ENCODE measurements at regions not wholly inside any gene's neighbourhood (a gene's known extent, or its start where the extent isn't known, plus 50 kb on each side); places are given as distances from the start of the nearest gene placed in this dataset.

GRCh38 chr12:47602325-47602724 lies 103.5 kb downstream of the RPAP3 start (continued):
- TF ChIP-seq JUNB (IDR thresholded peaks at IDR 0.05; ENCODE audit: unreplicated experiment) = no peak
- no peak for TF ChIP-seq EZH2phosphoT487 (IDR thresholded peaks at IDR 0.05; ENCODE audit: unreplicated experiment)
- TF ChIP-seq, protein P1, sequence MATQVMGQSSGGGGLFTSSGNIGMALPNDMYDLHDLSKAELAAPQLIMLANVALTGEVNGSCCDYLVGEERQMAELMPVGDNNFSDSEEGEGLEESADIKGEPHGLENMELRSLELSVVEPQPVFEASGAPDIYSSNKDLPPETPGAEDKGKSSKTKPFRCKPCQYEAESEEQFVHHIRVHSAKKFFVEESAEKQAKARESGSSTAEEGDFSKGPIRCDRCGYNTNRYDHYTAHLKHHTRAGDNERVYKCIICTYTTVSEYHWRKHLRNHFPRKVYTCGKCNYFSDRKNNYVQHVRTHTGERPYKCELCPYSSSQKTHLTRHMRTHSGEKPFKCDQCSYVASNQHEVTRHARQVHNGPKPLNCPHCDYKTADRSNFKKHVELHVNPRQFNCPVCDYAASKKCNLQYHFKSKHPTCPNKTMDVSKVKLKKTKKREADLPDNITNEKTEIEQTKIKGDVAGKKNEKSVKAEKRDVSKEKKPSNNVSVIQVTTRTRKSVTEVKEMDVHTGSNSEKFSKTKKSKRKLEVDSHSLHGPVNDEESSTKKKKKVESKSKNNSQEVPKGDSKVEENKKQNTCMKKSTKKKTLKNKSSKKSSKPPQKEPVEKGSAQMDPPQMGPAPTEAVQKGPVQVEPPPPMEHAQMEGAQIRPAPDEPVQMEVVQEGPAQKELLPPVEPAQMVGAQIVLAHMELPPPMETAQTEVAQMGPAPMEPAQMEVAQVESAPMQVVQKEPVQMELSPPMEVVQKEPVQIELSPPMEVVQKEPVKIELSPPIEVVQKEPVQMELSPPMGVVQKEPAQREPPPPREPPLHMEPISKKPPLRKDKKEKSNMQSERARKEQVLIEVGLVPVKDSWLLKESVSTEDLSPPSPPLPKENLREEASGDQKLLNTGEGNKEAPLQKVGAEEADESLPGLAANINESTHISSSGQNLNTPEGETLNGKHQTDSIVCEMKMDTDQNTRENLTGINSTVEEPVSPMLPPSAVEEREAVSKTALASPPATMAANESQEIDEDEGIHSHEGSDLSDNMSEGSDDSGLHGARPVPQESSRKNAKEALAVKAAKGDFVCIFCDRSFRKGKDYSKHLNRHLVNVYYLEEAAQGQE (IDR thresholded peaks at IDR 0.05; ENCODE audit: unreplicated experiment) = no peak

DNA sequence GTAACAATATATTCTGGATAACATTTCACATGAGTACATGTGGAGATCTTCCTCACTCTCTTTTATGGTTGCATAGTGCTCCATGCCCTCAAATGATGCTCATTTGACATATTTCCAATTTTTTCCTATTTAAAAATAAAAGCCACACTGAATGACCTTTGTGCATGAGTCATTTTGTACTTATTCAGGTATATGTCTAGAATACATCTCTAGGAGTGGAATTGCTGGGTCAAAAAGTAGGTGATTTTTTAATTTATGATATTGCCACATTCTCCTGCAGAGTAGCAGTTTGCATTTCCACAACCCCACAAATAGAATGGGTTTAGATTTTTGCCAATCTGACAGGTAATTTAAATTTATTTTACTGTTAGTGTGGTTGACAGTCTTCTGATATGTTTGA lies 104.8 kb downstream of the RPAP3 start:
- no peaks in the 10 kb centered on the region for H3K4me1 Mint-ChIP-seq
- ATAC-seq (no peak), DNase-seq (ENCODE audit: low spot score) (no peak)
- no peaks in the 10 kb centered on the region for H3F3A ChIP-seq (replicated peaks; ENCODE audit: low read depth)
- H4K20me1 ChIP-seq (replicated peaks; ENCODE audit: insufficient read depth) = no peaks in the 10 kb centered on the region
- no peak overlapping the region for H3K4me3 Mint-ChIP-seq
- H3K27me3 ChIP-seq (ENCODE audit: insufficient read depth) = no peaks in the 10 kb centered on the region
- H3K27me3 Mint-ChIP-seq (ENCODE audit: insufficient read depth, low read depth, poor library complexity) = no peaks in the 10 kb centered on the region
- H3K36me3 ChIP-seq (ENCODE audit: insufficient read depth) = no peaks in the 10 kb centered on the region
- no peaks in the 10 kb centered on the region for H3K9me2 ChIP-seq (ENCODE audit: insufficient read depth)
- H3K4me3 ChIP-seq = no peak overlapping the region
- H3K9me3 Mint-ChIP-seq = peaks cover 17% of the 10 kb centered on the region
- no peak overlapping the region for H2AFZ ChIP-seq
- H3K27ac Mint-ChIP-seq = no peak overlapping the region
- H3K27ac ChIP-seq (ENCODE audit: low read depth) = no peak overlapping the region
- no peaks in the 10 kb centered on the region for H3K4me1 ChIP-seq (ENCODE audit: insufficient read depth)
- no peak overlapping the region for H3K4me2 ChIP-seq
- H3K79me2 ChIP-seq (replicated peaks; ENCODE audit: insufficient read depth) = no peaks in the 10 kb centered on the region
- peaks cover 11% of the 10 kb centered on the region for H3K36me3 Mint-ChIP-seq (ENCODE audit: low read depth)
- TF ChIP-seq, protein P2, sequence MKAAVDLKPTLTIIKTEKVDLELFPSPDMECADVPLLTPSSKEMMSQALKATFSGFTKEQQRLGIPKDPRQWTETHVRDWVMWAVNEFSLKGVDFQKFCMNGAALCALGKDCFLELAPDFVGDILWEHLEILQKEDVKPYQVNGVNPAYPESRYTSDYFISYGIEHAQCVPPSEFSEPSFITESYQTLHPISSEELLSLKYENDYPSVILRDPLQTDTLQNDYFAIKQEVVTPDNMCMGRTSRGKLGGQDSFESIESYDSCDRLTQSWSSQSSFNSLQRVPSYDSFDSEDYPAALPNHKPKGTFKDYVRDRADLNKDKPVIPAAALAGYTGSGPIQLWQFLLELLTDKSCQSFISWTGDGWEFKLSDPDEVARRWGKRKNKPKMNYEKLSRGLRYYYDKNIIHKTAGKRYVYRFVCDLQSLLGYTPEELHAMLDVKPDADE (IDR thresholded peaks at IDR 0.05) = no peak
- TF ChIP-seq ZNF462 (CRISPR knock-in tag; IDR thresholded peaks at IDR 0.05) (no peak), STAT1 (IDR thresholded peaks at IDR 0.05; ENCODE audit: unreplicated experiment) (no peak), CREB1 (CRISPR knock-in tag; IDR thresholded peaks at IDR 0.05; ENCODE audit: low read depth) (no peak), EZH2phosphoT487 (IDR thresholded peaks at IDR 0.05; ENCODE audit: unreplicated experiment) (no peak), EZH2 (IDR thresholded peaks at IDR 0.05; ENCODE audit: low read depth, unreplicated experiment) (no peak), ZNF331 (CRISPR knock-in tag; IDR thresholded peaks at IDR 0.05; ENCODE audit: low read depth) (no peak), POLR2AphosphoS5 (IDR thresholded peaks at IDR 0.05; ENCODE audit: low read depth) (no peak), JUNB (IDR thresholded peaks at IDR 0.05; ENCODE audit: unreplicated experiment) (no peak), NANOG (IDR thresholded peaks at IDR 0.05; ENCODE audit: borderline replicate concordance) (no peak)
- TF ChIP-seq, protein P1 (IDR thresholded peaks at IDR 0.05; ENCODE audit: unreplicated experiment) = no peak

Data from GM23338 (cell line).